HL-60 (cell line): ENCODE measurements at regions not wholly inside any gene's neighbourhood (a gene's known extent, or its start where the extent isn't known, plus 50 kb on each side); places are given as distances from the start of the nearest gene placed in this dataset.

Experiments
- CTCF ChIP-seq: IDR thresholded peaks from one replicate; pipeline ENCODE4 v1.5.1; 2011; ENCODE audit warnings: low read length, control low read depth, inconsistent platforms; ENCODE audit not compliant: insufficient read depth
- POLR2AphosphoS5 ChIP-seq: IDR thresholded peaks from 2 replicates; pipeline ENCODE4 v1.6.1; 2012; ENCODE audit warnings: low read depth
- REST ChIP-seq: IDR thresholded peaks from 2 replicates; pipeline ENCODE4 v1.6.1; 2012; ENCODE audit warnings: low read depth; ENCODE audit not compliant: insufficient replicate concordance

- TF ChIP-seq REST: no peak
- TF ChIP-seq CTCF: no peak
- TF ChIP-seq POLR2AphosphoS5: no peak
Observed at GRCh38 chr1:212554401-212554800, 54.2 kb upstream of the ATF3 start.
